Breast epithelium (tissue), 3 donors: ENCODE measurements at regions not wholly inside any gene's neighbourhood (a gene's known extent, or its start where the extent isn't known, plus 50 kb on each side); places are given as distances from the start of the nearest gene placed in this dataset.

Source experiments
- POLR2A ChIP-seq: fragments of 450-650 bp; IDR thresholded peaks from one replicate; pipeline ENCODE4 v1.6.1; 2016; ENCODE audit warnings: antibody characterized with exemption, mild to moderate bottlenecking, moderate library complexity
- TF ChIP-seq, protein P1 (sequence below), 3 donors: fragments of 450-650 bp; IDR thresholded peaks; one replicate each; pipeline ENCODE4 v1.5.1; 2016 to 2017; ENCODE audit warnings: antibody characterized with exemption in 3 of 3, mild to moderate bottlenecking in 3 of 3, moderate library complexity in 3 of 3

- TF ChIP-seq, protein P1, sequence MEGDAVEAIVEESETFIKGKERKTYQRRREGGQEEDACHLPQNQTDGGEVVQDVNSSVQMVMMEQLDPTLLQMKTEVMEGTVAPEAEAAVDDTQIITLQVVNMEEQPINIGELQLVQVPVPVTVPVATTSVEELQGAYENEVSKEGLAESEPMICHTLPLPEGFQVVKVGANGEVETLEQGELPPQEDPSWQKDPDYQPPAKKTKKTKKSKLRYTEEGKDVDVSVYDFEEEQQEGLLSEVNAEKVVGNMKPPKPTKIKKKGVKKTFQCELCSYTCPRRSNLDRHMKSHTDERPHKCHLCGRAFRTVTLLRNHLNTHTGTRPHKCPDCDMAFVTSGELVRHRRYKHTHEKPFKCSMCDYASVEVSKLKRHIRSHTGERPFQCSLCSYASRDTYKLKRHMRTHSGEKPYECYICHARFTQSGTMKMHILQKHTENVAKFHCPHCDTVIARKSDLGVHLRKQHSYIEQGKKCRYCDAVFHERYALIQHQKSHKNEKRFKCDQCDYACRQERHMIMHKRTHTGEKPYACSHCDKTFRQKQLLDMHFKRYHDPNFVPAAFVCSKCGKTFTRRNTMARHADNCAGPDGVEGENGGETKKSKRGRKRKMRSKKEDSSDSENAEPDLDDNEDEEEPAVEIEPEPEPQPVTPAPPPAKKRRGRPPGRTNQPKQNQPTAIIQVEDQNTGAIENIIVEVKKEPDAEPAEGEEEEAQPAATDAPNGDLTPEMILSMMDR (IDR thresholded peaks at IDR 0.05), result no peak
- TF ChIP-seq POLR2A, result no peak
Observed at GRCh38 chr6:121994919-121995318, 404.5 kb upstream of the HSF2 start.
